ENCODE measurements at regions not wholly inside any gene's neighbourhood (a gene's known extent, or its start where the extent isn't known, plus 50 kb on each side); places are given as distances from the start of the nearest gene placed in this dataset.

GRCh38 chr1:221834698-221835513 is 93.0 kb upstream of the DUSP10 start:
- DNase-seq, result no peak

- DNase-seq, result no peak
Observed at GRCh38 chr1:221832617-221833016, 90.7 kb upstream of the DUSP10 start.

- no peak for DNase-seq
Observed at GRCh38 chr1:221832151-221832550, 90.3 kb upstream of the DUSP10 start.

GRCh38 chr1:221829327-221830015 is 87.6 kb upstream of the DUSP10 start:
- DNase-seq, result no peak

- no peak for DNase-seq
Observed at GRCh38 chr1:221827307-221827642, 85.4 kb upstream of the DUSP10 start.

GRCh38 chr1:221824909-221825308 is 83.0 kb upstream of the DUSP10 start:
- DNase-seq, result no peak

GRCh38 chr1:221824025-221824424 is 82.1 kb upstream of the DUSP10 start:
- no peak for DNase-seq

GRCh38 chr1:221823561-221823960 is 81.7 kb upstream of the DUSP10 start:
- no peak for DNase-seq

- no peak for DNase-seq
Observed at GRCh38 chr1:221823149-221823548, 81.3 kb upstream of the DUSP10 start.

- no peak for DNase-seq
Observed at GRCh38 chr1:221822591-221822990, 80.7 kb upstream of the DUSP10 start.

- no peak for DNase-seq
Observed at GRCh38 chr1:221816899-221817298, 75.0 kb upstream of the DUSP10 start.

GRCh38 chr1:221815660-221816059 is 73.8 kb upstream of the DUSP10 start:
- no peak for DNase-seq

- no peak for DNase-seq
Observed at GRCh38 chr1:221813887-221814286, 72.0 kb upstream of the DUSP10 start.

- DNase-seq, result no peak
Observed at GRCh38 chr1:221812905-221813597, 71.2 kb upstream of the DUSP10 start.

GRCh38 chr1:221812088-221812752 is 70.3 kb upstream of the DUSP10 start:
- no peak for DNase-seq

- DNase-seq, result no peak
Observed at GRCh38 chr1:221810406-221810805, 68.5 kb upstream of the DUSP10 start.

GRCh38 chr1:221809091-221810029 is 67.5 kb upstream of the DUSP10 start:
- DNase-seq, result no peak

GRCh38 chr1:221806984-221807383 is 65.1 kb upstream of the DUSP10 start:
- DNase-seq, result no peak

- no peak for DNase-seq
Observed at GRCh38 chr1:221806236-221806635, 64.3 kb upstream of the DUSP10 start.

- no peak for DNase-seq
Observed at GRCh38 chr1:221805121-221805520, 63.2 kb upstream of the DUSP10 start.

GRCh38 chr1:221804303-221804702 is 62.4 kb upstream of the DUSP10 start:
- DNase-seq, result no peak
